Ovary (tissue), 7 donors: ENCODE measurements at regions not wholly inside any gene's neighbourhood (a gene's known extent, or its start where the extent isn't known, plus 50 kb on each side); places are given as distances from the start of the nearest gene placed in this dataset. TPM values are rescaled to one million over a fixed set of nuclear protein-coding genes. Genes with fewer than 3 reads are reported as not detected.

Experiments
- DNase-seq, 5 donors: peaks; one replicate each; pipeline ENCODE4 v3.0.0-alpha.2; 2019 to 2020
- H3K27ac ChIP-seq, 2 donors: fragments of 200-600 bp; one replicate each; pipeline versions ENCODE4 v1.5.1 to v1.8.0; 2019 to 2022
- H3K27me3 ChIP-seq: fragments of 200-600 bp; one replicate; pipeline ENCODE4 v1.8.0; 2022
- H3K36me3 ChIP-seq: fragments of 200-600 bp; sonication (generic); one replicate; pipeline ENCODE4 v1.5.1; 2019
- H3K4me1 ChIP-seq: one replicate; pipeline ENCODE4 v1.8.1; 2013; ENCODE audit warnings: mild to moderate bottlenecking, moderate library complexity; ENCODE audit not compliant: insufficient read depth
- H3K4me3 ChIP-seq: fragments of 200-600 bp; sonication (generic); one replicate; pipeline ENCODE4 v1.5.1; 2017
- H3K9me3 ChIP-seq, 2 donors: fragments of 200-600 bp in 1 of 2; sonication (generic) in 1 of 2; one replicate each; pipeline versions ENCODE4 v1.5.1 to v1.8.1; 2013 to 2019; ENCODE audit warnings: mild to moderate bottlenecking in 1 of 2, moderate library complexity in 1 of 2
- CTCF ChIP-seq, 3 donors: fragments of 450-650 bp in 2 of 3; fragments of 200-600 bp in 1 of 3; IDR thresholded peaks; one replicate each; pipeline versions ENCODE4 v1.5.1 to v1.8.0; 2016 to 2022; ENCODE audit warnings: antibody characterized with exemption in 3 of 3, mild to moderate bottlenecking in 1 of 3
- EP300 ChIP-seq: sonication (generic); formaldehyde crosslinking; IDR thresholded peaks from one replicate; pipeline ENCODE4 v1.6.1; 2017; ENCODE audit warnings: antibody characterized with exemption
- POLR2A ChIP-seq: fragments of 450-650 bp; IDR thresholded peaks from one replicate; pipeline ENCODE4 v1.6.1; 2017; ENCODE audit warnings: antibody characterized with exemption, mild to moderate bottlenecking, moderate library complexity
- WGBS, 3 donors: extraction: QIAGEN DNeasy Blood & Tissue Kit in 1 of 3; methylation state at CpG; one replicate each; pipeline versions ENCODE4 v1.1.5 to v1.1.7; 2013 to 2017; 5-methylcytosine and 5-hydroxymethylcytosine counted together
- intact Hi-C, 4 donors: fragments of 100-400 bp; cut with DNase I; formaldehyde crosslinking; loops; one replicate each; pipeline versions ENCODE4 v1.11.0 to v1.15.1; 2022 to 2023
- small RNA-seq: library from RNA; depleted of rRNA; stranded (forward); fragments of <200 nt; gene quantifications from one replicate; pipeline ENCODE3, GENCODE V24; 2016
- donor health status: DM: no; HTN: no; CAD: no; lungs with moderate emphysema.
- donor health status: DM: no; HTN: no; CAD: no.
- donor health status: Bipolar disorder and iron deficiency.
- donor health status: DM: no; HTN: no; CAD: no.
- donor health status: DM: yes; HTN: yes; CAD: no.

- WGBS, 3 donors, result 50 to 60% (median 59%) methylated on average over 7 of the region's 7 CpGs
- TF ChIP-seq POLR2A, result no peak
- TF ChIP-seq CTCF (IDR thresholded peaks at IDR 0.05), result no peak
- no peak for TF ChIP-seq EP300
- no peak overlapping the region for H3K4me3 ChIP-seq
- H3K36me3 ChIP-seq, result no peaks in the 10 kb centered on the region
- DNase-seq, result no peak
- intact Hi-C loops, result no loop called here
- peaks cover 0 to 8% of the 10 kb centered on the region in 2 donors for H3K9me3 ChIP-seq
- H3K27me3 ChIP-seq, result no peaks in the 10 kb centered on the region
- no peaks in the 10 kb centered on the region for H3K4me1 ChIP-seq
- no peak overlapping the region for H3K27ac ChIP-seq
Observed at GRCh38 chr16:86458149-86458777, 52.1 kb upstream of the FOXF1 start.

GRCh38 chr16:86459266-86459665, 51.1 kb upstream of the FOXF1 start:
- intact Hi-C loops, result no loop called here
- DNase-seq, result no peak
- 58 to 61% (median 59%) methylated on average over 13 of the region's 13 CpGs for WGBS, 3 donors
- TF ChIP-seq POLR2A, result no peak
- no peak for TF ChIP-seq EP300
- no peak for TF ChIP-seq CTCF (IDR thresholded peaks at IDR 0.05)
- H3K9me3 ChIP-seq, result peaks cover 0 to 8% of the 10 kb centered on the region in 2 donors
- H3K4me3 ChIP-seq, result no peak overlapping the region
- H3K4me1 ChIP-seq, result no peaks in the 10 kb centered on the region
- no peak overlapping the region for H3K27ac ChIP-seq
- no peaks in the 10 kb centered on the region for H3K36me3 ChIP-seq
- H3K27me3 ChIP-seq, result no peaks in the 10 kb centered on the region

Small RNA genes in the stretch of these regions (small RNA-seq; reads per million reads assigned to genes)
- not detected for gene RF00019
